Panc1 (cell line): ENCODE measurements at regions not wholly inside any gene's neighbourhood (a gene's known extent, or its start where the extent isn't known, plus 50 kb on each side); places are given as distances from the start of the nearest gene placed in this dataset.

Source experiments
- ATAC-seq: fragments of 200-7000 bp; cut with Tn5 transposase; 2 replicates; pipeline ENCODE4 v1.9.1; 2020; ENCODE audit warnings: mild to moderate bottlenecking, moderate library complexity
- BruUV-seq: library from RNA; stranded (reverse); fragments of 400-500 nt; replicated peaks from 2 replicates; lab custom pipeline; 2021; lab: Mats Ljungman, UMichigan
- CTCF ChIA-PET: fragments of 300-600 bp; sonication (Branson Sonifier 250); formaldehyde crosslinking; loops from one replicate; lab custom pipeline; 2022; ENCODE audit warnings: antibody characterized with exemption; lab: Charles Lee
- POLR2A ChIA-PET: fragments of 300-600 bp; sonication (Branson Sonifier 250); formaldehyde crosslinking; loops from one replicate; lab custom pipeline; 2022; ENCODE audit warnings: antibody characterized with exemption; lab: Charles Lee
- DNase-seq: peaks from one replicate; pipeline ENCODE4 v3.0.0-alpha.2; 2010; ENCODE audit warnings: low read depth, low spot score
- H3K27ac ChIP-seq: 2 replicates; pipeline ENCODE4 v1.5.1; 2011; ENCODE audit warnings: mild to moderate bottlenecking, low read length, inconsistent platforms
- H3K27me3 ChIP-seq: fragments of 200-500 bp; sonication (Bioruptor generic); 2 replicates; pipeline ENCODE4 v1.6.0; 2014; ENCODE audit warnings: low read length, inconsistent platforms; ENCODE audit not compliant: control insufficient read depth, insufficient read depth
- H3K36me3 ChIP-seq: fragments of 200-500 bp; sonication (Bioruptor generic); 2 replicates; pipeline ENCODE4 v1.5.1; 2014; ENCODE audit warnings: inconsistent platforms, mild to moderate bottlenecking, low read length, moderate library complexity; ENCODE audit not compliant: control insufficient read depth, insufficient read depth
- H3K4me1 ChIP-seq: 2 replicates; pipeline ENCODE4 v1.5.1; 2011; ENCODE audit warnings: inconsistent platforms, mild to moderate bottlenecking, low read length, moderate library complexity; ENCODE audit not compliant: control insufficient read depth, insufficient read depth
- H3K4me3 ChIP-seq, 2 experiments: 2 replicates each; pipeline ENCODE4 v1.5.1; 2011 to 2012; ENCODE audit warnings: low read depth in 2 of 2, low read length in 2 of 2, mild to moderate bottlenecking in 2 of 2, inconsistent platforms in 1 of 2, moderate library complexity in 1 of 2
- H3K9me3 ChIP-seq: fragments of 200-500 bp; sonication (Bioruptor generic); 2 replicates; pipeline ENCODE4 v1.5.1; 2014; ENCODE audit warnings: low read depth, mild to moderate bottlenecking, inconsistent platforms, low read length, moderate library complexity; ENCODE audit not compliant: control insufficient read depth, insufficient read depth
- POLR2AphosphoS5 ChIP-seq: IDR thresholded peaks from 2 replicates; pipeline ENCODE4 v1.6.1; 2012; ENCODE audit warnings: mild to moderate bottlenecking, low read depth, low read length, moderate library complexity
- SIN3A ChIP-seq: IDR thresholded peaks from 2 replicates; pipeline ENCODE4 v1.6.1; 2012; ENCODE audit warnings: low read depth, mild to moderate bottlenecking, low read length, moderate library complexity, borderline replicate concordance; ENCODE audit not compliant: insufficient read depth
- TCF7L2 ChIP-seq: IDR thresholded peaks from 2 replicates; pipeline ENCODE4 v1.6.1; 2011; ENCODE audit warnings: mild to moderate bottlenecking, low read depth, low read length, inconsistent platforms
- in situ Hi-C: cut with HindIII; loops from 2 replicates; pipeline ENCODE4 v1.10.0; 2016; ENCODE audit warnings: low sequenced_read_pairs, low pct_unique_long_range_greater_than_20kb
- intact Hi-C: fragments of 100-400 bp; cut with micrococcal nuclease; formaldehyde crosslinking; loops from one replicate; pipeline ENCODE4 v1.10.0; 2022; ENCODE audit not compliant: unreplicated experiment
- TF ChIP-seq, protein P1 (sequence below), 2 experiments: IDR thresholded peaks; 2 replicates each; pipeline ENCODE4 v1.6.1; 2011 to 2012; ENCODE audit warnings: low read depth in 2 of 2, control low read depth in 1 of 2, low read length in 1 of 2, mild to moderate bottlenecking in 1 of 2, moderate library complexity in 1 of 2; ENCODE audit not compliant: insufficient read depth in 1 of 2
- TF ChIP-seq, protein P2 (sequence below): fragments of 450-650 bp; IDR thresholded peaks from 2 replicates; pipeline ENCODE4 v1.5.1; 2017; ENCODE audit warnings: mild to moderate bottlenecking

DNA sequence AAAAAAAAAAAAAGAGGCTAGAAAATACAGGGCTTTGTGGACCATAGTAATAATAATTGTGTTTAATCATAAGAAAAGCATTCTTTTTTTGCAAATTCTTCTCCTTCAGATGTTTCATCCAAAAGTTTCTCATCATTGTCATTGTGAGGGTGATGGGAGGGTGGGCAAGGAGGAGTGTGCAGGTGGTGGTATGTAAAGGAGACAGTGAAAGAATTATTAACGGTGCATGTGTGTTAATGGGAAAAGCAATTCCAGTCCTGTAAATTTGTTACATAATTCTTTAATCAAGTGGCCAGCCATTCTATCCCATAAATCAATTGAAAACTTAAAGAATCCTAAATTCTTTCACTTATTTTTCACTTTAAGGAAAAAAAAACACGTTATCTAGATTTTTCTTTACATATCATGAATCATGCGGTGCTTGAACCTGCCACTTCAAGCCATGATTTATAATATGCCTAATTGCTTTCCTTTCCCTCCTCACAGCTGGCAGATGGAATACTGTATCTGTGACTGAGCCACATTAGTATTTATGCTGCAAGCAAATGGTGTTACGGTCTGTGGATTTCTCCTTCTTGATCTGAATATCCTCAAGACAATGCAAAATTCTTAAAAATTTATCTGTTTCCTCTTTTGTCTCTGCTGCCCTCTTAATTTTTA, 318.5 kb downstream of the JRKL start:
- CTCF ChIA-PET, result interaction anchor here (0.6 kb wide), 1 partner anchor 231 kb away, joined by 5 read pairs; no protein-coding TSS in a partner anchor
- no TSS peak for BruUV-seq

DNA sequence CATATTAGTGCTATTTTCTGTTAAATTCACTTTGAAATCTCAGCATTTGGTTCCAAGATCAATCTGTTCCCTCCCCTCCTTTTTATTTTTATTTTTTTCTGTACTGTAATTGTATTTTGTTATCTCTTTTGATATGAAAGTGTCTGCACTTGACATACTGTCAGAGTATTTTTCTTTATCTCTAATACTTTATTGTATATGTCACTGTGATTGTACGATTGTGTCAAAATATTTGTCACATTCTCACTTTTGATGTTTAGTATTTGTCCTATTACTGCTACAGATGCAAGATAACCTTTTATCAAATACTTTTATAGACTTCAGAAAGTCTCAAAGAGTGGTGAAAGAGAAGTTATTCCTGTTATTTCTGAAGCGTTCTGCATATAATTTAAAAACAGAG, 323.5 kb downstream of the JRKL start:
- ATAC-seq (no peak), DNase-seq (no peak)
- H3K27ac ChIP-seq, result no peak overlapping the region
- H3K4me3 ChIP-seq, result no peak overlapping the region
- TF ChIP-seq, protein P1, sequence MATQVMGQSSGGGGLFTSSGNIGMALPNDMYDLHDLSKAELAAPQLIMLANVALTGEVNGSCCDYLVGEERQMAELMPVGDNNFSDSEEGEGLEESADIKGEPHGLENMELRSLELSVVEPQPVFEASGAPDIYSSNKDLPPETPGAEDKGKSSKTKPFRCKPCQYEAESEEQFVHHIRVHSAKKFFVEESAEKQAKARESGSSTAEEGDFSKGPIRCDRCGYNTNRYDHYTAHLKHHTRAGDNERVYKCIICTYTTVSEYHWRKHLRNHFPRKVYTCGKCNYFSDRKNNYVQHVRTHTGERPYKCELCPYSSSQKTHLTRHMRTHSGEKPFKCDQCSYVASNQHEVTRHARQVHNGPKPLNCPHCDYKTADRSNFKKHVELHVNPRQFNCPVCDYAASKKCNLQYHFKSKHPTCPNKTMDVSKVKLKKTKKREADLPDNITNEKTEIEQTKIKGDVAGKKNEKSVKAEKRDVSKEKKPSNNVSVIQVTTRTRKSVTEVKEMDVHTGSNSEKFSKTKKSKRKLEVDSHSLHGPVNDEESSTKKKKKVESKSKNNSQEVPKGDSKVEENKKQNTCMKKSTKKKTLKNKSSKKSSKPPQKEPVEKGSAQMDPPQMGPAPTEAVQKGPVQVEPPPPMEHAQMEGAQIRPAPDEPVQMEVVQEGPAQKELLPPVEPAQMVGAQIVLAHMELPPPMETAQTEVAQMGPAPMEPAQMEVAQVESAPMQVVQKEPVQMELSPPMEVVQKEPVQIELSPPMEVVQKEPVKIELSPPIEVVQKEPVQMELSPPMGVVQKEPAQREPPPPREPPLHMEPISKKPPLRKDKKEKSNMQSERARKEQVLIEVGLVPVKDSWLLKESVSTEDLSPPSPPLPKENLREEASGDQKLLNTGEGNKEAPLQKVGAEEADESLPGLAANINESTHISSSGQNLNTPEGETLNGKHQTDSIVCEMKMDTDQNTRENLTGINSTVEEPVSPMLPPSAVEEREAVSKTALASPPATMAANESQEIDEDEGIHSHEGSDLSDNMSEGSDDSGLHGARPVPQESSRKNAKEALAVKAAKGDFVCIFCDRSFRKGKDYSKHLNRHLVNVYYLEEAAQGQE (IDR thresholded peaks at IDR 0.05; ENCODE audit: insufficient read depth in 1 of 2, low read depth in 2 of 2, low read length in 1 of 2), result no peak
- TF ChIP-seq TCF7L2 (no peak), POLR2AphosphoS5 (no peak), SIN3A (no peak)
- TF ChIP-seq, protein P2, sequence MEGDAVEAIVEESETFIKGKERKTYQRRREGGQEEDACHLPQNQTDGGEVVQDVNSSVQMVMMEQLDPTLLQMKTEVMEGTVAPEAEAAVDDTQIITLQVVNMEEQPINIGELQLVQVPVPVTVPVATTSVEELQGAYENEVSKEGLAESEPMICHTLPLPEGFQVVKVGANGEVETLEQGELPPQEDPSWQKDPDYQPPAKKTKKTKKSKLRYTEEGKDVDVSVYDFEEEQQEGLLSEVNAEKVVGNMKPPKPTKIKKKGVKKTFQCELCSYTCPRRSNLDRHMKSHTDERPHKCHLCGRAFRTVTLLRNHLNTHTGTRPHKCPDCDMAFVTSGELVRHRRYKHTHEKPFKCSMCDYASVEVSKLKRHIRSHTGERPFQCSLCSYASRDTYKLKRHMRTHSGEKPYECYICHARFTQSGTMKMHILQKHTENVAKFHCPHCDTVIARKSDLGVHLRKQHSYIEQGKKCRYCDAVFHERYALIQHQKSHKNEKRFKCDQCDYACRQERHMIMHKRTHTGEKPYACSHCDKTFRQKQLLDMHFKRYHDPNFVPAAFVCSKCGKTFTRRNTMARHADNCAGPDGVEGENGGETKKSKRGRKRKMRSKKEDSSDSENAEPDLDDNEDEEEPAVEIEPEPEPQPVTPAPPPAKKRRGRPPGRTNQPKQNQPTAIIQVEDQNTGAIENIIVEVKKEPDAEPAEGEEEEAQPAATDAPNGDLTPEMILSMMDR, result no peak
- POLR2A ChIA-PET, result no interaction called here
- in situ Hi-C loops, result no loop called here
- H3K4me1 ChIP-seq, result no peaks in the 10 kb centered on the region
- H3K9me3 ChIP-seq, result no peaks in the 10 kb centered on the region
- no peaks in the 10 kb centered on the region for H3K36me3 ChIP-seq
- intact Hi-C loops, result no loop called here
- H3K27me3 ChIP-seq, result no peaks in the 10 kb centered on the region
- CTCF ChIA-PET, result no interaction called here
- BruUV-seq, result no TSS peak

More for the DNA sequence above, 318.5 kb downstream of the JRKL start:
- in situ Hi-C loops, result no loop called here
- intact Hi-C loops, result no loop called here
- H3K36me3 ChIP-seq, result no peaks in the 10 kb centered on the region
- no peak for TF ChIP-seq SIN3A
- no peak for TF ChIP-seq POLR2AphosphoS5
- TF ChIP-seq TCF7L2, result no peak
- TF ChIP-seq, protein P2, result no peak
- TF ChIP-seq, protein P1 (IDR thresholded peaks at IDR 0.05; ENCODE audit: insufficient read depth in 1 of 2, low read depth in 2 of 2, low read length in 1 of 2), result no peak
- no peaks in the 10 kb centered on the region for H3K27me3 ChIP-seq
- POLR2A ChIA-PET, result no interaction called here
- H3K4me1 ChIP-seq, result no peaks in the 10 kb centered on the region
- H3K9me3 ChIP-seq, result no peaks in the 10 kb centered on the region
- no peak for ATAC-seq
- H3K4me3 ChIP-seq, result no peak overlapping the region
- no peak for DNase-seq
- H3K27ac ChIP-seq, result no peak overlapping the region
